Liver (tissue), 7 donors: ENCODE measurements at regions not wholly inside any gene's neighbourhood (a gene's known extent, or its start where the extent isn't known, plus 50 kb on each side); places are given as distances from the start of the nearest gene placed in this dataset.

Experiments
- DNase-seq: peaks from one replicate; pipeline ENCODE4 v3.0.0-alpha.2; 2017; ENCODE audit warnings: low spot score
- H3K27ac ChIP-seq, 2 donors: one replicate each; pipeline ENCODE4 v1.7.0; 2013; ENCODE audit warnings: inconsistent platforms in 2 of 2, low read length in 2 of 2, control low read depth in 1 of 2, low read depth in 1 of 2, mild to moderate bottlenecking in 1 of 2
- H3K27me3 ChIP-seq, 4 donors: one replicate each; pipeline versions ENCODE4 v1.6.1 to v1.7.0; 2013; ENCODE audit warnings: low read length in 3 of 4, inconsistent platforms in 1 of 4, mild to moderate bottlenecking in 1 of 4, moderate library complexity in 1 of 4; ENCODE audit not compliant: control insufficient read depth in 4 of 4, insufficient read depth in 4 of 4
- H3K36me3 ChIP-seq, 4 donors: one replicate each; pipeline versions ENCODE4 v1.6.1 to v1.7.0; 2013; ENCODE audit warnings: low read length in 3 of 4, mild to moderate bottlenecking in 3 of 4, low read depth in 1 of 4, moderate library complexity in 1 of 4; ENCODE audit not compliant: control insufficient read depth in 4 of 4, insufficient read depth in 3 of 4
- H3K4me1 ChIP-seq, 4 donors: one replicate each; pipeline versions ENCODE4 v1.6.1 to v1.7.0; 2013; ENCODE audit warnings: low read length in 3 of 4, mild to moderate bottlenecking in 3 of 4, moderate library complexity in 1 of 4; ENCODE audit not compliant: control insufficient read depth in 4 of 4, insufficient read depth in 4 of 4
- H3K4me3 ChIP-seq, 3 donors: one replicate each; pipeline versions ENCODE4 v1.6.1 to v1.7.0; 2013; ENCODE audit warnings: low read length in 3 of 3, control low read depth in 1 of 3, low read depth in 1 of 3, mild to moderate bottlenecking in 1 of 3
- H3K9ac ChIP-seq, 2 donors: one replicate each; pipeline ENCODE4 v1.7.0; 2013; ENCODE audit warnings: low read length in 2 of 2, mild to moderate bottlenecking in 2 of 2, moderate library complexity in 2 of 2, control low read depth in 1 of 2, low read depth in 1 of 2
- H3K9me3 ChIP-seq, 4 donors: one replicate each; pipeline versions ENCODE4 v1.6.1 to v1.7.0; 2013; ENCODE audit warnings: low read length in 3 of 4; ENCODE audit not compliant: control insufficient read depth in 4 of 4
- ATF3 ChIP-seq: IDR thresholded peaks from 2 replicates; pipeline ENCODE4 v1.6.1; 2016; ENCODE audit warnings: antibody characterized with exemption
- EGR1 ChIP-seq, 2 donors: IDR thresholded peaks; 2 replicates each; pipeline ENCODE4 v1.6.1; 2016 to 2018; ENCODE audit warnings: antibody characterized with exemption in 2 of 2, low read depth in 2 of 2
- FOXA1 ChIP-seq: IDR thresholded peaks from 2 replicates; pipeline ENCODE4 v1.6.1; 2016; ENCODE audit warnings: antibody characterized with exemption
- FOXA2 ChIP-seq: IDR thresholded peaks from 2 replicates; pipeline ENCODE4 v1.6.1; 2016; ENCODE audit warnings: antibody characterized with exemption
- GABPA ChIP-seq, 2 donors: IDR thresholded peaks in 1 of 2; conservative IDR thresholded peaks in 1 of 2; 2 replicates each; pipeline ENCODE4 v1.6.1; 2016; ENCODE audit warnings: antibody characterized with exemption in 2 of 2, mild to moderate bottlenecking in 1 of 2, moderate library complexity in 1 of 2
- HNF4A ChIP-seq, 2 donors: conservative IDR thresholded peaks; 2 replicates each; pipeline ENCODE4 v1.6.1; 2016; ENCODE audit warnings: antibody characterized with exemption in 2 of 2, mild to moderate bottlenecking in 2 of 2
- HNF4G ChIP-seq: IDR thresholded peaks from 2 replicates; pipeline ENCODE4 v1.6.1; 2016; ENCODE audit warnings: antibody characterized with exemption
- JUND ChIP-seq, 2 donors: IDR thresholded peaks; 2 replicates each; pipeline ENCODE4 v1.6.1; 2016; ENCODE audit warnings: antibody characterized with exemption in 2 of 2
- MAX ChIP-seq: IDR thresholded peaks from 2 replicates; pipeline ENCODE4 v1.6.1; 2016; ENCODE audit warnings: antibody characterized with exemption
- NR2F2 ChIP-seq: IDR thresholded peaks from 2 replicates; pipeline ENCODE4 v1.6.1; 2016; ENCODE audit warnings: antibody characterized with exemption
- RAD21 ChIP-seq, 2 donors: IDR thresholded peaks; 2 replicates each; pipeline ENCODE4 v1.6.1; 2016; ENCODE audit warnings: antibody characterized with exemption in 2 of 2, mild to moderate bottlenecking in 2 of 2
- REST ChIP-seq: IDR thresholded peaks from 2 replicates; pipeline ENCODE4 v1.6.1; 2016; ENCODE audit warnings: antibody characterized with exemption, mild to moderate bottlenecking
- RXRA ChIP-seq, 2 donors: IDR thresholded peaks; 2 replicates each; pipeline ENCODE4 v1.6.1; 2017 to 2018; ENCODE audit warnings: antibody characterized with exemption in 2 of 2, mild to moderate bottlenecking in 1 of 2
- SP1 ChIP-seq: IDR thresholded peaks from 2 replicates; pipeline ENCODE4 v1.6.1; 2018; ENCODE audit warnings: antibody characterized with exemption, mild to moderate bottlenecking
- YY1 ChIP-seq: IDR thresholded peaks from 2 replicates; pipeline ENCODE4 v1.6.1; 2016; ENCODE audit warnings: antibody characterized with exemption, mild to moderate bottlenecking
- WGBS: extraction: QIAGEN DNeasy Blood & Tissue Kit; methylation state at CpG from one replicate; pipeline ENCODE4 v1.1.7; 2013; 5-methylcytosine and 5-hydroxymethylcytosine counted together
- donor health status: healthy.
- donor health status: healthy.
- donor health status: healthy.
- donor health status: healthy.

DNA sequence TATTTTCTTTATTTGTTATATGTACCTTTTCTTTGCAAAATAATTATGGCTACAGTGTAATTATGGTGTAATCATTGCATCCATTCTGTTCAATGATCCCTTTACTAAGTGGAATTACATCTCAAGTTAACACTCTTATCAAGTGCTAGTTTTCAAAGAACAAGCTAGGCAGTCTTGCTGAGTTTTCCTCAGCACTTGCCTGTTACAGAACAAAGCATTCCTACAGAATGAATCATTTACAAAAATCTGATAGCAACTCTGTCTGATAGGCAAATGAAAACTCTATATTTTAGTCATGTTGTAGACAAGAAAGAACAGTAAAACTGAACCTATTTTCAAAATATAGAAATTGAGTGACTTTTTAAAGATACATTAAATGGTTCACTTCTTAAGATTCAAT lies 109.8 kb upstream of the POU3F2 start:
- H3K4me3 ChIP-seq: no peak overlapping the region
- no peak for TF ChIP-seq EGR1 (IDR thresholded peaks at IDR 0.05; ENCODE audit: low read depth in 2 of 2)
- TF ChIP-seq ATF3: no peak
- TF ChIP-seq GABPA (IDR thresholded peaks at IDR 0.05 in 1 of 2, conservative IDR thresholded peaks at IDR 0.05 in 1 of 2): no peak
- TF ChIP-seq REST: no peak
- no peak for TF ChIP-seq HNF4G
- TF ChIP-seq RAD21 (IDR thresholded peaks at IDR 0.05): no peak
- H3K9me3 ChIP-seq: no peaks in the 10 kb centered on the region
- no peak overlapping the region for H3K27ac ChIP-seq
- H3K4me1 ChIP-seq: no peaks in the 10 kb centered on the region
- H3K36me3 ChIP-seq: no peaks in the 10 kb centered on the region
- H3K9ac ChIP-seq: no peak overlapping the region
- no peak for DNase-seq
- H3K27me3 ChIP-seq: no peaks in the 10 kb centered on the region

DNA sequence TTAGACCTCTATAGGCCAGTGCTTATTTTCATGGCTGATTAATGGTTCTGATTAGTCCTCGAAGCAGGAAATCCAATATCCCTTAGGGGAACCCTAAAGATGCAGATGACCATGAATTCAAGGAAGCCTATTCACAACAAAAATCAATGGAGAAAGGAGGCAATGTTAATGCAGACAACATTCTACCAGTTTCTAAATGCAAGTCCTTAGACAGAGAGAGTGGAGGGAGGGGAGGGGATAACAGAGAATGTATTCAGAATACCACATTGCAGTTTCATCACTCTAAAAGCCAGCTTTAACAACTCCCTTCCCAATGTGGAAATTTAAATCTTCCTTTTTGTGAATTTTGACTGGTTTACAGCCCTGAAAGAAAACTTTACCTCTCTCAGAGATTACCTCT lies 87.1 kb upstream of the POU3F2 start:
- Histone ChIP-seq H3K4me3 (no peak overlapping the region), H3K36me3 (no peaks in the 10 kb centered on the region), H3K9ac (no peak overlapping the region), H3K27me3 (peaks cover 0 to 3% (median 0%) of the 10 kb centered on the region in 4 donors), H3K9me3 (no peaks in the 10 kb centered on the region), H3K4me1 (no peaks in the 10 kb centered on the region), H3K27ac (no peak overlapping the region)
- TF ChIP-seq YY1 (no peak), SP1 (no peak), REST (no peak), JUND (IDR thresholded peaks at IDR 0.05) (no peak), EGR1 (IDR thresholded peaks at IDR 0.05; ENCODE audit: low read depth in 2 of 2) (no peak), FOXA1 (no peak), MAX (no peak), RXRA (IDR thresholded peaks at IDR 0.05) (no peak), FOXA2 (no peak), HNF4A (conservative IDR thresholded peaks at IDR 0.05) (no peak), RAD21 (IDR thresholded peaks at IDR 0.05) (no peak), NR2F2 (no peak)
- 72% methylated on average over 1 of the region's 1 CpG for WGBS
- DNase-seq: no peak
